ENCODE measurements at regions not wholly inside any gene's neighbourhood (a gene's known extent, or its start where the extent isn't known, plus 50 kb on each side); places are given as distances from the start of the nearest gene placed in this dataset.
A peak's percentile ranks its signal among the peaks of the same experiment; 100 is the strongest.
"Not testable (repeated sequence)": the region's sequence is repeated elsewhere in the genome, so short reads cannot be mapped to it uniquely, and the experiment has no call there.

- DNase-seq: no peak
These were observed 109.3 kb downstream of the PRKAB2 start for GRCh38 chr1:147062956-147063355.

- not testable (repeated sequence) for DNase-seq
These were observed 110.4 kb downstream of the PRKAB2 start for GRCh38 chr1:147061880-147062279.

- DNase-seq: no peak
These were observed 115.1 kb downstream of the NBPF12 start for GRCh38 chr1:147053269-147053668.

GRCh38 chr1:147052677-147053076, 114.6 kb downstream of the NBPF12 start:
- DNase-seq: no peak

- DNase-seq: no peak
These were observed 114.0 kb downstream of the NBPF12 start for GRCh38 chr1:147052143-147052542.

- no peak for DNase-seq
These were observed 113.0 kb downstream of the NBPF12 start for GRCh38 chr1:147051136-147051535.

GRCh38 chr1:147050654-147051053, 112.5 kb downstream of the NBPF12 start:
- DNase-seq: no peak

- peak; percentile 9 for DNase-seq
These were observed 108.8 kb downstream of the NBPF12 start for GRCh38 chr1:147046863-147047394.

- peak; percentile 47 for DNase-seq
These were observed 108.2 kb downstream of the NBPF12 start for GRCh38 chr1:147046189-147046862.

All from activated CD4-positive, alpha-beta T cell treated with anti-CD3 and anti-CD28 coated beads, Interleukin-2, Interleukin-6, amounts not matched to agents 100 ng/mL and 50 ng/mL, durations not matched to agents 16 hours and 8 hours (primary cell).